K562 (cell line): ENCODE measurements at regions not wholly inside any gene's neighbourhood (a gene's known extent, or its start where the extent isn't known, plus 50 kb on each side); places are given as distances from the start of the nearest gene placed in this dataset.

Source experiments
- AFF4 ChIP-seq: sonication (generic); formaldehyde crosslinking; IDR thresholded peaks from 2 replicates; pipeline ENCODE4 v1.8.0; 2023; ENCODE audit warnings: mild to moderate bottlenecking, missing genetic modification reagents
- ATF2 ChIP-seq: sonication (generic); formaldehyde crosslinking; IDR thresholded peaks from 2 replicates; pipeline ENCODE4 v1.8.1; 2022; ENCODE audit warnings: missing genetic modification reagents
- BRF1 ChIP-seq: IDR thresholded peaks from 3 replicates; pipeline ENCODE4 v1.6.1; 2011; ENCODE audit warnings: borderline replicate concordance, mild to moderate bottlenecking; ENCODE audit not compliant: insufficient read length; ENCODE audit errors: extremely low read depth
- CAMTA2 ChIP-seq: fragments of 250-450 bp; sonication (Bioruptor Pico); conservative IDR thresholded peaks from 2 replicates; pipeline ENCODE4 v1.5.1; 2022
- HMG20A ChIP-seq: fragments of 450-650 bp; formaldehyde crosslinking; conservative IDR thresholded peaks from 2 replicates; pipeline ENCODE4 v1.4.0; 2020; ENCODE audit warnings: mild to moderate bottlenecking, mixed read lengths
- HOMEZ ChIP-seq: fragments of 250-450 bp; sonication (Bioruptor Pico); IDR thresholded peaks from 2 replicates; pipeline ENCODE4 v1.4.0; 2020; ENCODE audit warnings: mild to moderate bottlenecking, moderate library complexity
- PKNOX1 ChIP-seq: fragments of 450-650 bp; IDR thresholded peaks from 2 replicates; pipeline ENCODE4 v1.6.1; 2016
- POLR2G ChIP-seq: fragments of 200-400 bp; formaldehyde crosslinking; IDR thresholded peaks from 2 replicates; pipeline ENCODE4 v1.6.1; 2017; ENCODE audit warnings: low read depth, mild to moderate bottlenecking, antibody characterized with exemption, low read length, moderate library complexity
- RB1 ChIP-seq: fragments of 450-650 bp; IDR thresholded peaks from 2 replicates; pipeline ENCODE4 v1.6.1; 2017; ENCODE audit warnings: low read depth, mild to moderate bottlenecking
- SMARCC2 ChIP-seq: fragments of 450-650 bp; IDR thresholded peaks from 2 replicates; pipeline ENCODE4 v1.6.1; 2017; ENCODE audit warnings: antibody characterized with exemption, moderate library complexity, mild to moderate bottlenecking, low read depth
- TAF9B ChIP-seq: fragments of 450-650 bp; IDR thresholded peaks from 2 replicates; pipeline ENCODE4 v1.6.1; 2018; ENCODE audit warnings: mild to moderate bottlenecking; ENCODE audit not compliant: partially characterized antibody
- XRCC3 ChIP-seq: fragments of 450-650 bp; IDR thresholded peaks from 2 replicates; pipeline ENCODE4 v1.6.1; 2017; ENCODE audit warnings: mild to moderate bottlenecking, moderate library complexity
- ZFP36 ChIP-seq: fragments of 150-350 bp; IDR thresholded peaks from 2 replicates; pipeline ENCODE4 v1.6.1; 2018; ENCODE audit warnings: low read length, low read depth; ENCODE audit not compliant: partially characterized antibody
- ZNF436 ChIP-seq: fragments of 250-450, 450-650 bp; sonication (Bioruptor Pico); formaldehyde crosslinking; IDR thresholded peaks from 2 replicates; pipeline ENCODE4 v1.7.0; 2020; ENCODE audit warnings: mild to moderate bottlenecking
- ZNF639 ChIP-seq, 2 experiments: fragments of 200-800 bp in 1 of 2; sonication (Bioruptor generic) in 1 of 2; sonication (generic) in 1 of 2; formaldehyde crosslinking in 1 of 2; IDR thresholded peaks in 1 of 2; conservative IDR thresholded peaks in 1 of 2; 2 replicates each; pipeline versions ENCODE4 v1.5.0 to v1.6.1; 2016 to 2020; ENCODE audit warnings: missing compliant biosample characterization in 1 of 2, missing genetic modification characterization in 1 of 2, missing genetic modification reagents in 1 of 2

- no peak for TF ChIP-seq AFF4 (CRISPR knock-in tag)
- TF ChIP-seq TAF9B = peak; percentile 95
- TF ChIP-seq ZFP36 = no peak
- peak in 1 of 2 experiments; percentile 95; a peak in 2 of 4 replicates for TF ChIP-seq ZNF639 (CRISPR knock-in tag; conservative IDR thresholded peaks at IDR 0.05 in 1 of 2, IDR thresholded peaks at IDR 0.05 in 1 of 2)
- TF ChIP-seq ATF2 (CRISPR knock-in tag) = no peak
- TF ChIP-seq XRCC3 = no peak
- no peak for TF ChIP-seq CAMTA2 (CRISPR knock-in tag)
- peak; percentile 84; the same call in 1 of the 2 replicates for TF ChIP-seq HMG20A (CRISPR knock-in tag)
- 0 out of 2 replicates have a peak, but pooled peaks have one; percentile 11 for TF ChIP-seq RB1
- TF ChIP-seq POLR2G = no peak
- TF ChIP-seq BRF1 = no peak
- peak; percentile 86 for TF ChIP-seq PKNOX1
- TF ChIP-seq SMARCC2 = peak; percentile 92
- no peak for TF ChIP-seq ZNF436
- TF ChIP-seq HOMEZ (CRISPR knock-in tag) = no peak
Observed at GRCh38 chr12:92403210-92404175, 257.8 kb upstream of the BTG1 start (continued).
